ENCODE measurements at regions not wholly inside any gene's neighbourhood (a gene's known extent, or its start where the extent isn't known, plus 50 kb on each side); places are given as distances from the start of the nearest gene placed in this dataset.

GRCh38 chr2:67841711-67842110 lies 221.1 kb downstream of the C1D start:
- TF ChIP-seq, protein P1, sequence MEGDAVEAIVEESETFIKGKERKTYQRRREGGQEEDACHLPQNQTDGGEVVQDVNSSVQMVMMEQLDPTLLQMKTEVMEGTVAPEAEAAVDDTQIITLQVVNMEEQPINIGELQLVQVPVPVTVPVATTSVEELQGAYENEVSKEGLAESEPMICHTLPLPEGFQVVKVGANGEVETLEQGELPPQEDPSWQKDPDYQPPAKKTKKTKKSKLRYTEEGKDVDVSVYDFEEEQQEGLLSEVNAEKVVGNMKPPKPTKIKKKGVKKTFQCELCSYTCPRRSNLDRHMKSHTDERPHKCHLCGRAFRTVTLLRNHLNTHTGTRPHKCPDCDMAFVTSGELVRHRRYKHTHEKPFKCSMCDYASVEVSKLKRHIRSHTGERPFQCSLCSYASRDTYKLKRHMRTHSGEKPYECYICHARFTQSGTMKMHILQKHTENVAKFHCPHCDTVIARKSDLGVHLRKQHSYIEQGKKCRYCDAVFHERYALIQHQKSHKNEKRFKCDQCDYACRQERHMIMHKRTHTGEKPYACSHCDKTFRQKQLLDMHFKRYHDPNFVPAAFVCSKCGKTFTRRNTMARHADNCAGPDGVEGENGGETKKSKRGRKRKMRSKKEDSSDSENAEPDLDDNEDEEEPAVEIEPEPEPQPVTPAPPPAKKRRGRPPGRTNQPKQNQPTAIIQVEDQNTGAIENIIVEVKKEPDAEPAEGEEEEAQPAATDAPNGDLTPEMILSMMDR (conservative IDR thresholded peaks at IDR 0.05; ENCODE audit: low read length), result no peak
- TF ChIP-seq EZH2phosphoT487 (IDR thresholded peaks at IDR 0.05; ENCODE audit: borderline replicate concordance), result no peak
